SU-DHL-6 (cell line): ENCODE measurements at regions not wholly inside any gene's neighbourhood (a gene's known extent, or its start where the extent isn't known, plus 50 kb on each side); places are given as distances from the start of the nearest gene placed in this dataset.

Experiments
- EZH2phosphoT487 ChIP-seq: fragments of 200-600 bp; sonication (generic), shearing (Covaris generic); conservative IDR thresholded peaks from 2 replicates; pipeline ENCODE4 v1.6.1; 2018; ENCODE audit warnings: mild to moderate bottlenecking, antibody characterized with exemption, low read length, moderate library complexity, mixed read lengths
- TF ChIP-seq, protein P1 (sequence below): fragments of 200-600 bp; sonication (generic); IDR thresholded peaks from one replicate; pipeline ENCODE4 v1.5.1; 2017; ENCODE audit warnings: antibody characterized with exemption, mild to moderate bottlenecking, low read length, moderate library complexity; ENCODE audit not compliant: insufficient read depth, poor library complexity, severe bottlenecking

DNA sequence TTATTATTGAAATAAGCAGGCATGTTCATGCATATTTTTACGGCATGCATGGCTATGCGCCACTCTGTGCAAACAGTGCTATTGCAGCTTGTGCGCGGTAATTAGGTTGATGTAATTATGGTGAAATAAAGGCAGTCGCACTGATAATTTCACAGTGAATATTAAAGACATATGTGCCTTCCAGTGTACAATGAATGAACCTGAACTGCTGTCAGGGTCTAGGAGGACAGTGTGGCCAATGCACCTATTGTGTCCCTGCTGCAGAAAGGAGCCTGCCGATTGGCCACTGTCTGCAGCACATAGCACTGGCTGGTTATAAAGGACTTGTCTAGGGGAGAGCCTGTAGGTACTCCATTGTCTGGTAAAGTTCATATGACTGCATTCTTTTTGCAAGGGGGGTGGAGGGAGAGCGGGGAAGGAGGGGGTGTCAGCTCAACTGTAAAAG is 340.4 kb downstream of the USP25 start:
- TF ChIP-seq, protein P1, sequence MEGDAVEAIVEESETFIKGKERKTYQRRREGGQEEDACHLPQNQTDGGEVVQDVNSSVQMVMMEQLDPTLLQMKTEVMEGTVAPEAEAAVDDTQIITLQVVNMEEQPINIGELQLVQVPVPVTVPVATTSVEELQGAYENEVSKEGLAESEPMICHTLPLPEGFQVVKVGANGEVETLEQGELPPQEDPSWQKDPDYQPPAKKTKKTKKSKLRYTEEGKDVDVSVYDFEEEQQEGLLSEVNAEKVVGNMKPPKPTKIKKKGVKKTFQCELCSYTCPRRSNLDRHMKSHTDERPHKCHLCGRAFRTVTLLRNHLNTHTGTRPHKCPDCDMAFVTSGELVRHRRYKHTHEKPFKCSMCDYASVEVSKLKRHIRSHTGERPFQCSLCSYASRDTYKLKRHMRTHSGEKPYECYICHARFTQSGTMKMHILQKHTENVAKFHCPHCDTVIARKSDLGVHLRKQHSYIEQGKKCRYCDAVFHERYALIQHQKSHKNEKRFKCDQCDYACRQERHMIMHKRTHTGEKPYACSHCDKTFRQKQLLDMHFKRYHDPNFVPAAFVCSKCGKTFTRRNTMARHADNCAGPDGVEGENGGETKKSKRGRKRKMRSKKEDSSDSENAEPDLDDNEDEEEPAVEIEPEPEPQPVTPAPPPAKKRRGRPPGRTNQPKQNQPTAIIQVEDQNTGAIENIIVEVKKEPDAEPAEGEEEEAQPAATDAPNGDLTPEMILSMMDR: no peak
- TF ChIP-seq EZH2phosphoT487: no peak
